ENCODE measurements at regions not wholly inside any gene's neighbourhood (a gene's known extent, or its start where the extent isn't known, plus 50 kb on each side); places are given as distances from the start of the nearest gene placed in this dataset.

DNA sequence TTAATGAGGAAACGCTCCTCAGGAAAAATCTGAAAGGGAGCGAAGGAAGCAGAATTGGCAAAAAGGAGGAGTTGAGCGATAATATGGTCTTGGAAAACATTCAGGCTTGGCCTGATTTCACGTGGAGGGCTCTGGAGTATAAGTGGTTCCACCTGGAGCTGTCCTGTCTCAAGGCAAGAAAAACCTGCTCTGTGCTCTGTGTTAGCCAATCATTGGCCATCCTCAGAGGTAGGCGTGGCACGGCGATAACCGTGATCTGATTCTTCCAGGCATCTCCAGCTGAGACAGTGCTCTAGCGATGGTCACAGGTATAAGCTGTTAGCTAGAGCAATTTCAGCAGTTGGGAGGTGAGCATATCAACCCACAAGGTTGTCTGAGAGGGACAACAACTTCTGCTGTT, 450.5 kb upstream of the MAF start:
- no peak overlapping the region for H2AFZ ChIP-seq
- H3K27ac ChIP-seq = no peak overlapping the region
- no peaks in the 10 kb centered on the region for H3K4me1 ChIP-seq (replicated peaks; ENCODE audit: insufficient read depth)
- H3K36me3 ChIP-seq (ENCODE audit: low read depth) = no peaks in the 10 kb centered on the region
- intact Hi-C loops (cut with micrococcal nuclease; ENCODE audit: unreplicated experiment) = no loop called here
- H3F3A ChIP-seq (ENCODE audit: insufficient read depth, low read depth) = no peaks in the 10 kb centered on the region
- ChIA-PET POLR2A (ENCODE audit: unreplicated experiment) (no interaction called here), CTCF (no interaction called here)
- no peaks in the 10 kb centered on the region for H3K27me3 ChIP-seq (ENCODE audit: insufficient read depth, low read depth)
- no peaks in the 10 kb centered on the region for H3K79me2 ChIP-seq (ENCODE audit: low read depth)
- H3K4me2 ChIP-seq = no peak overlapping the region
- no peaks in the 10 kb centered on the region for H3K9me2 ChIP-seq (ENCODE audit: insufficient read depth)
- no peak for TF ChIP-seq EZH2 (IDR thresholded peaks at IDR 0.05; ENCODE audit: low read depth)
- TF ChIP-seq CTCF (conservative IDR thresholded peaks at IDR 0.05) = no peak
- DNase-seq = no peak
- no peak overlapping the region for H3K4me3 ChIP-seq
- H3K9me3 ChIP-seq (ENCODE audit: insufficient read depth, low read depth) = no peaks in the 10 kb centered on the region; the same call in 1 of the 2 replicates
- no peaks in the 10 kb centered on the region for H4K20me1 ChIP-seq (ENCODE audit: insufficient read depth)
- BruUV-seq (replicated peaks) = no TSS peak

- intact Hi-C loops (cut with micrococcal nuclease; ENCODE audit: unreplicated experiment) = no loop called here
- Histone ChIP-seq H2AFZ (no peak overlapping the region), H3K9me3 (ENCODE audit: insufficient read depth, low read depth) (no peaks in the 10 kb centered on the region; the same call in 1 of the 2 replicates), H3K27me3 (ENCODE audit: insufficient read depth, low read depth) (no peaks in the 10 kb centered on the region), H3K27ac (no peak overlapping the region), H3K4me3 (no peak overlapping the region), H4K20me1 (ENCODE audit: insufficient read depth) (no peaks in the 10 kb centered on the region), H3F3A (ENCODE audit: insufficient read depth, low read depth) (no peaks in the 10 kb centered on the region), H3K4me2 (no peak overlapping the region), H3K36me3 (ENCODE audit: low read depth) (no peaks in the 10 kb centered on the region), H3K4me1 (replicated peaks; ENCODE audit: insufficient read depth) (no peaks in the 10 kb centered on the region), H3K79me2 (ENCODE audit: low read depth) (no peaks in the 10 kb centered on the region), H3K9me2 (ENCODE audit: insufficient read depth) (no peaks in the 10 kb centered on the region)
- BruUV-seq (replicated peaks) = no TSS peak
- DNase-seq = no peak
- ChIA-PET POLR2A (ENCODE audit: unreplicated experiment) (no interaction called here), CTCF (no interaction called here)
- TF ChIP-seq CTCF (conservative IDR thresholded peaks at IDR 0.05) (no peak), EZH2 (IDR thresholded peaks at IDR 0.05; ENCODE audit: low read depth) (no peak)
Measured at GRCh38 chr16:80048250-80048649, 447.7 kb upstream of the MAF start.

- Histone ChIP-seq H3K27me3 (ENCODE audit: insufficient read depth, low read depth) (no peaks in the 10 kb centered on the region), H3K9me3 (ENCODE audit: insufficient read depth, low read depth) (no peaks in the 10 kb centered on the region; the same call in 1 of the 2 replicates), H3K4me2 (no peak overlapping the region), H3K9me2 (ENCODE audit: insufficient read depth) (no peaks in the 10 kb centered on the region), H4K20me1 (ENCODE audit: insufficient read depth) (no peaks in the 10 kb centered on the region), H3K79me2 (ENCODE audit: low read depth) (no peaks in the 10 kb centered on the region), H3F3A (ENCODE audit: insufficient read depth, low read depth) (no peaks in the 10 kb centered on the region), H3K27ac (no peak overlapping the region), H3K36me3 (ENCODE audit: low read depth) (no peaks in the 10 kb centered on the region), H3K4me1 (replicated peaks; ENCODE audit: insufficient read depth) (no peaks in the 10 kb centered on the region), H3K4me3 (no peak overlapping the region), H2AFZ (no peak overlapping the region)
- BruUV-seq (replicated peaks) = no TSS peak
- intact Hi-C loops (cut with micrococcal nuclease; ENCODE audit: unreplicated experiment) = no loop called here
- CTCF ChIA-PET = no interaction called here
- no peak for TF ChIP-seq EZH2 (IDR thresholded peaks at IDR 0.05; ENCODE audit: low read depth)
- no peak for TF ChIP-seq CTCF (conservative IDR thresholded peaks at IDR 0.05)
- no peak for DNase-seq
- POLR2A ChIA-PET (ENCODE audit: unreplicated experiment) = no interaction called here
Measured at GRCh38 chr16:80047842-80048241, 447.3 kb upstream of the MAF start.

Measured in PC-9 (cell line).